ENCODE measurements at regions not wholly inside any gene's neighbourhood (a gene's known extent, or its start where the extent isn't known, plus 50 kb on each side); places are given as distances from the start of the nearest gene placed in this dataset.

DNA sequence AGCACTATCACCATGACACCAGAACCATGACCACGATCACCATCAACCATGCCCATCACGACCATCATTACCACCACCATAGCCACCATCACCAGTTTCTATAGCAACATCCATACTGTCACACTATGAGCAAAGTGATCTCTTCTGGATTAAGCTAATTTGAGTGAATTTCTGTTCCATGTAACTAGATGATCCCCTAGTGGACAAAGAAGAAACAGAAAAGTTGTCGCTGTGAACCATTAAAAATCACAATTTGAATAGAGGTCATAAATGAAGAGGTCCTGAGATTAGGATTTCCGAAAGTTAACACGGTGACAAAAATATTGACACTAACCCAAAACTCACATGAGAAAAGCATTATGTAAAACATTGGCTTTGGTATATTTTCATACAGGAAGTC, 77.6 kb downstream of the CLRN3 start:
- Histone ChIP-seq H3K4me3 (no peak overlapping the region), H3K36me3 (no peaks in the 10 kb centered on the region), H3K27me3 (no peaks in the 10 kb centered on the region), H3K9me3 (no peaks in the 10 kb centered on the region), H3K4me1 (no peaks in the 10 kb centered on the region), H3K27ac (no peak overlapping the region)
- intact Hi-C loops (cut with DNase I; ENCODE audit: low total_unique reads) (no loop called here), in situ Hi-C loops (cut with MboI; ENCODE audit: low pct_ligation_motif_present in 1 of 4, low pct_unique_long_range_greater_than_20kb in 1 of 4, low sequenced_read_pairs in 3 of 4) (no loop called here)
- 77 to 79% methylated on average over 4 to 5 of the region's 5 CpGs for WGBS, 2 donors (ENCODE audit: low coverage in 1 of 2)
- no peak for DNase-seq
- no peak for TF ChIP-seq POLR2AphosphoS5 (IDR thresholded peaks at IDR 0.05)
- TF ChIP-seq, protein P1, sequence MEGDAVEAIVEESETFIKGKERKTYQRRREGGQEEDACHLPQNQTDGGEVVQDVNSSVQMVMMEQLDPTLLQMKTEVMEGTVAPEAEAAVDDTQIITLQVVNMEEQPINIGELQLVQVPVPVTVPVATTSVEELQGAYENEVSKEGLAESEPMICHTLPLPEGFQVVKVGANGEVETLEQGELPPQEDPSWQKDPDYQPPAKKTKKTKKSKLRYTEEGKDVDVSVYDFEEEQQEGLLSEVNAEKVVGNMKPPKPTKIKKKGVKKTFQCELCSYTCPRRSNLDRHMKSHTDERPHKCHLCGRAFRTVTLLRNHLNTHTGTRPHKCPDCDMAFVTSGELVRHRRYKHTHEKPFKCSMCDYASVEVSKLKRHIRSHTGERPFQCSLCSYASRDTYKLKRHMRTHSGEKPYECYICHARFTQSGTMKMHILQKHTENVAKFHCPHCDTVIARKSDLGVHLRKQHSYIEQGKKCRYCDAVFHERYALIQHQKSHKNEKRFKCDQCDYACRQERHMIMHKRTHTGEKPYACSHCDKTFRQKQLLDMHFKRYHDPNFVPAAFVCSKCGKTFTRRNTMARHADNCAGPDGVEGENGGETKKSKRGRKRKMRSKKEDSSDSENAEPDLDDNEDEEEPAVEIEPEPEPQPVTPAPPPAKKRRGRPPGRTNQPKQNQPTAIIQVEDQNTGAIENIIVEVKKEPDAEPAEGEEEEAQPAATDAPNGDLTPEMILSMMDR (IDR thresholded peaks at IDR 0.05): no peak
- no peak for TF ChIP-seq EP300 (IDR thresholded peaks at IDR 0.05; ENCODE audit: low read depth)
- no peak for TF ChIP-seq POLR2A (IDR thresholded peaks at IDR 0.05)

DNA sequence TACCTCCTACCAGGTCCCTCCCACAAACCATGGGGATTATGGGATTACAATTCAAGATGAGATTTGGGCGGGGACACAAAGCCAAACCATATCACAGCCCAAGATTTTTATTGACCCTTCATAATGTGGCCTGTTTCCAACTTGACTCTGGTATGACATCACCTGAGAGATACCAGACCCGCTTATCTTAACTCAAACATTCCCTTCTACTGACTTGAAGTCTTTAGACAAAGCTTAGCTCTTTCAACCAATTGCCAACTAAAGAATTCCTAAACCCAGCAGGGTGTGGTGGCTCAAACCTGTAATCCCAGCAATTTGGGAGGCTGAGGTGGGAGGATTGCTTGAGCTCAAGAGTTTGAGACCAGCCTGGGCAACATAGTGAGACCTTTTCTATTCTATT, 67.9 kb downstream of the CLRN3 start:
- no peak for DNase-seq
- TF ChIP-seq EP300 (IDR thresholded peaks at IDR 0.05; ENCODE audit: low read depth) (no peak), POLR2AphosphoS5 (IDR thresholded peaks at IDR 0.05) (no peak), POLR2A (IDR thresholded peaks at IDR 0.05) (no peak)
- TF ChIP-seq, protein P1 (IDR thresholded peaks at IDR 0.05): no peak
- Histone ChIP-seq H3K4me3 (no peak overlapping the region), H3K27me3 (no peaks in the 10 kb centered on the region), H3K4me1 (no peaks in the 10 kb centered on the region), H3K27ac (no peak overlapping the region), H3K36me3 (no peaks in the 10 kb centered on the region), H3K9me3 (no peaks in the 10 kb centered on the region)
- in situ Hi-C loops (cut with MboI; ENCODE audit: low pct_ligation_motif_present in 1 of 4, low pct_unique_long_range_greater_than_20kb in 1 of 4, low sequenced_read_pairs in 3 of 4) (no loop called here), intact Hi-C loops (cut with DNase I; ENCODE audit: low total_unique reads) (no loop called here)
- 20 to 41% methylated on average over 1 to 2 of the region's 2 CpGs for WGBS, 2 donors (ENCODE audit: low coverage in 1 of 2)

DNA sequence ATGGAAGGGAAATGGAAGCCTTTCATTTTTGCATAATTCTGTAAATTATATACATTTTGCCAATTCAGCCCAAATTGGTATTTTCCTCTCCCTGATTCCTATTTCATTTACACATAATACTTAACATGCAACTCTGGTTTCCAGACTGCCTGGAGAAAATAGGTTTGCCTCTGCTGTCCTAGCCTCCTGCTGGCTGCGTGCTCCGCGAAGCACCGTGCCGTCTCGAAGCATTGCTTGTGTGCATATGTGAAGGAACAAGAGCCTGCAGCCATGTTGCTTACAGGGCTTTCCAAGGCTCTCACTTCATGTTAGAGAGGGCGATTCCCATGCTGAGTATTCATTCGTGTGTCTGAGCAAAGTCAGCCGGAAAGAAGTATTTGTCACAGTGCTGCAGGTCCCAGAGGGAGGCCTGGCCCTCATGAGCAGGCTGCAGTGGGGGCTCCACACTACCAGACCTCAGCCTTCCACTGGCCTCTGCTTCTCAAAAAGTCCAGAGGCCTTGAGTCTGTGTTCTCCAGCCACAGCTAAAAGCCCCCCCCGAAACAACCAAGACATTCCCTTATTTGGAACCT, 66.5 kb downstream of the CLRN3 start:
- H3K27me3 ChIP-seq: no peaks in the 10 kb centered on the region
- H3K36me3 ChIP-seq: no peaks in the 10 kb centered on the region
- in situ Hi-C loops (cut with MboI; ENCODE audit: low pct_ligation_motif_present in 1 of 4, low pct_unique_long_range_greater_than_20kb in 1 of 4, low sequenced_read_pairs in 3 of 4) (no loop called here), intact Hi-C loops (cut with DNase I; ENCODE audit: low total_unique reads) (no loop called here)
- WGBS, 2 donors (ENCODE audit: low coverage in 1 of 2): 80 to 83% methylated on average over 6 to 10 of the region's 10 CpGs
- no peak for DNase-seq
- H3K9me3 ChIP-seq: no peaks in the 10 kb centered on the region
- no peaks in the 10 kb centered on the region for H3K4me1 ChIP-seq
- TF ChIP-seq POLR2A (IDR thresholded peaks at IDR 0.05) (no peak), EP300 (IDR thresholded peaks at IDR 0.05; ENCODE audit: low read depth) (no peak), POLR2AphosphoS5 (IDR thresholded peaks at IDR 0.05) (no peak)
- TF ChIP-seq, protein P1 (IDR thresholded peaks at IDR 0.05): no peak
- no peak overlapping the region for H3K4me3 ChIP-seq
- H3K27ac ChIP-seq: no peak overlapping the region

DNA sequence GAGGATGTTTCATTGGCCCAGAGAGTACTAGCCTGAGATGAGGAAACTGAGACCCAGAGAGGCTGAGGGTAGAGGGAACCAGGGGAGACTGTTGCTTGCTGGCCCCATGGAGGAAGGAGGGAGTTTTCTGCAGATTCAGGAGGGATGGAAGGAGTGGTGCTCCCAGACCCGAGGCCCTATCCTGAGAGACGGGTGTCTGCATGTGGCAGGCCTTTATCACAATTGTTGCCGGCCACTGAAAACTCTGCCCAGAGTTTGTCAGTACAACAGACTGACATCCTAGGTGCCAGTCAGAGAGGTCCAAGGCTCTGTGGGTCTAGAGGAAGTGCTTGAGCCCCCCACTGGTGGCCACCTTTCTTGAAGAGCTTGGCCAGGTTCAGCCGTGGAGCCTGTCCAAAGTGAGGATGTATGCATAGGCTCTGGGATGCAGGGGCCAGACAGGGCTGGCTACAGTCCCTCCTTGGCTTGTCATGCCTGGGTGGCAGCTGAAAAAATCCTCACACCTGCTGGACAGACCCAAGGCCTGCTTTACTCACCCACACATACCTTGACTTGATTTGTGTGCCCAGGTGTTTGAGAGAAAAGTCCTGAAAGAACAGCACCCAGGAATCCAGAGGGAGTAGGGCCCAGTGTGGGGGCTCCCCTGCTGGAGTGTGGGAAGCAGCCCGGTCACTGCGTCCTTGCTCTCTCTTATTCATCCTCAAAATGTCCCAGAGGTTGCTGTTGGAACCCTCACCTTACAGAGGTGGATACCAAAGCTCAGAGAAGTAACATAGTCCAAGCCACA, 65.2 kb downstream of the CLRN3 start:
- in situ Hi-C loops (cut with MboI; ENCODE audit: low pct_ligation_motif_present in 1 of 4, low pct_unique_long_range_greater_than_20kb in 1 of 4, low sequenced_read_pairs in 3 of 4) (no loop called here), intact Hi-C loops (cut with DNase I; ENCODE audit: low total_unique reads) (no loop called here)
- TF ChIP-seq, protein P1 (IDR thresholded peaks at IDR 0.05): no peak
- TF ChIP-seq POLR2A (IDR thresholded peaks at IDR 0.05): no peak
- no peak for TF ChIP-seq EP300 (IDR thresholded peaks at IDR 0.05; ENCODE audit: low read depth)
- TF ChIP-seq POLR2AphosphoS5 (IDR thresholded peaks at IDR 0.05): no peak
- H3K27me3 ChIP-seq: no peaks in the 10 kb centered on the region
- no peak overlapping the region for H3K27ac ChIP-seq
- DNase-seq: no peak
- no peak overlapping the region for H3K4me3 ChIP-seq
- no peaks in the 10 kb centered on the region for H3K36me3 ChIP-seq
- no peaks in the 10 kb centered on the region for H3K9me3 ChIP-seq
- 75% methylated on average over 6 of the region's 6 CpGs; no CpG with 5 or more reads in 1 of the 2 donors for WGBS, 2 donors (ENCODE audit: low coverage in 1 of 2)
- H3K4me1 ChIP-seq: no peaks in the 10 kb centered on the region
